ENCODE measurements at regions not wholly inside any gene's neighbourhood (a gene's known extent, or its start where the extent isn't known, plus 50 kb on each side); places are given as distances from the start of the nearest gene placed in this dataset.
"Not testable (repeated sequence)": the region's sequence is repeated elsewhere in the genome, so short reads cannot be mapped to it uniquely, and the experiment has no call there.

GRCh38 chr2:138336146-138336545, 165.4 kb upstream of the SPOPL start:
- no peak for DNase-seq (ENCODE audit: low spot score in 2 of 2)
- H3K4me3 Mint-ChIP-seq, result no peak overlapping the region
- H3K36me3 Mint-ChIP-seq, result no peaks in the 10 kb centered on the region
- no peak for ATAC-seq
- no peaks in the 10 kb centered on the region for H3K9me3 Mint-ChIP-seq
- H3K27ac Mint-ChIP-seq, result no peak overlapping the region
- no peaks in the 10 kb centered on the region for H3K4me1 Mint-ChIP-seq

DNA sequence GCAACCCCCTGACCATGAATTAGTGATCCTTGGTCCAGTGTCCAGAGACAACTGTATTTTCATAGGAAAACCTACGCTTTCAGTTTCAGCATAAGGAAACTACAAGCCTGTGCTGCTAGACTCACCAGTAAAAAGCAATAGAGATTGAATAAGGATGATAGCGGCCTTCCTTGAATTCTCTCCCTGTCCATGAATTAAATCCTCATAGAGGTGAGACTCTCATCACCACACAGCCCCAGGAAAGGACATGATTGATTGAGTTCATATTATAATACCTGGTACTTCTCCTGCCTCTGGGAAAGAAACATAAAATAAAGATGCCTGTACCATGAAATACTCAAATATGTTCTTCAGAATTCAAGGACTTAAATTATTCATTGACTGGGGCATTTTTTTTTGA, 146.3 kb upstream of the SPOPL start:
- Mint-ChIP-seq H3K9me3 (no peaks in the 10 kb centered on the region), H3K4me3 (no peak overlapping the region), H3K4me1 (no peaks in the 10 kb centered on the region), H3K36me3 (no peaks in the 10 kb centered on the region), H3K27ac (no peak overlapping the region)
- DNase-seq (ENCODE audit: low spot score in 2 of 2) (no peak), ATAC-seq (no peak)

DNA sequence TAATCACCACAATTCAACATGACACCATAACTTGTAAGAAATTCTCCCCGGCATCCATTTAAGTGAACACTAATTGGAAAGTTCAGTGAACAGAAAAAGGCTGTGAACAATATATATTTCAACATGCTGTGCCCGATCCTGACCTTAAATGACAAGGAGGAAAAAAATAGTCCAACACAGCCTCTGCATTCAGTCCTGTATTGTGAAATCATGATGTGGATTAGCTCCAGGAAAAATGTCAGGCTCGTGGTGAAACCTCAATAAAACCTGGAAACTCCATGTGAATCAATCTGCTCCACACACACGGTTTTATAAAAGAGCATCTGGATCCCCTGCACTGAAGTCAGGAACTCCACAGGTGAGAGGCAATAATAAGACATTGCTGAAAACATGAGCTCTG, 145.4 kb upstream of the SPOPL start:
- DNase-seq (ENCODE audit: low spot score in 2 of 2) (no peak), ATAC-seq (no peak)
- H3K9me3 Mint-ChIP-seq, result peaks cover 1% of the 10 kb centered on the region
- H3K4me3 Mint-ChIP-seq, result no peak overlapping the region
- H3K27ac Mint-ChIP-seq, result no peak overlapping the region
- H3K36me3 Mint-ChIP-seq, result no peaks in the 10 kb centered on the region
- no peaks in the 10 kb centered on the region for H3K4me1 Mint-ChIP-seq

- DNase-seq (ENCODE audit: low spot score in 2 of 2) (no peak), ATAC-seq (no peak)
- H3K4me3 Mint-ChIP-seq, result no peak overlapping the region
- peaks cover 12% of the 10 kb centered on the region for H3K9me3 Mint-ChIP-seq
- H3K4me1 Mint-ChIP-seq, result no peaks in the 10 kb centered on the region
- no peaks in the 10 kb centered on the region for H3K36me3 Mint-ChIP-seq
- no peak overlapping the region for H3K27ac Mint-ChIP-seq
Observed at GRCh38 chr2:138359532-138359931, 142.0 kb upstream of the SPOPL start.

DNA sequence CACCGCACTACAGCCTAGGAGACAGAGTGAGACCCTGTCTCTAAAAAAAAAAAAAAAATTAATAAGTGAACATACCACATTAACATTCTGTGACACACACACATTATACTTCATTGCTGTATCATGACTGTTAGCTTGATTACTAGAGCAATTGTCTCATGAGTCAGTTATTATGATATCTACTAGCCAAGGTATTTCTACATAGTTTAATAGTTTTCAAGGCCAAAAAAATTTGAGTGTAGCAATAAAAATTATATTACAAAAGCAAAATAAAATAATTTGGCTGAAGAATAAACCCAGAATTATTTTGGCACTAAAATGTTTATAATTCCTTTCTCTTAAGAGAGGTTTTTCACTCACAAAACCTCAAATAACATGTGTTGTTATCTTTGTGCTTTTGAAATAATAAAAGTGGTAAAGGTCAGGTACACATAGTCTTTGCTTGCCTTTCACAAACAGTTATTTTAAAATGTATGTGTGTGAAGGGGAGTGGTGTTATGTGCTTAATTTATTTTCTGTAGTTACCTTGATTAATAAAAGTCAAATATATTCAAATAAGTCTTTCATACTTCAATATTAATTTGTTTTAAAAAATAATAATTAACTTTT, 136.9 kb upstream of the SPOPL start:
- no peak for ATAC-seq
- H3K4me3 Mint-ChIP-seq, result no peak overlapping the region
- no peak overlapping the region for H3K27ac Mint-ChIP-seq
- no peaks in the 10 kb centered on the region for H3K36me3 Mint-ChIP-seq
- no peaks in the 10 kb centered on the region for H3K4me1 Mint-ChIP-seq
- no peak for DNase-seq (ENCODE audit: low spot score in 2 of 2)
- peaks cover 12% of the 10 kb centered on the region for H3K9me3 Mint-ChIP-seq

GRCh38 chr2:138365581-138365980, 136.0 kb upstream of the SPOPL start:
- H3K36me3 Mint-ChIP-seq, result no peaks in the 10 kb centered on the region
- no peak overlapping the region for H3K4me3 Mint-ChIP-seq
- peaks cover 12% of the 10 kb centered on the region for H3K9me3 Mint-ChIP-seq
- H3K27ac Mint-ChIP-seq, result no peak overlapping the region
- H3K4me1 Mint-ChIP-seq, result no peaks in the 10 kb centered on the region
- DNase-seq (ENCODE audit: low spot score in 2 of 2), result no peak
- no peak for ATAC-seq

DNA sequence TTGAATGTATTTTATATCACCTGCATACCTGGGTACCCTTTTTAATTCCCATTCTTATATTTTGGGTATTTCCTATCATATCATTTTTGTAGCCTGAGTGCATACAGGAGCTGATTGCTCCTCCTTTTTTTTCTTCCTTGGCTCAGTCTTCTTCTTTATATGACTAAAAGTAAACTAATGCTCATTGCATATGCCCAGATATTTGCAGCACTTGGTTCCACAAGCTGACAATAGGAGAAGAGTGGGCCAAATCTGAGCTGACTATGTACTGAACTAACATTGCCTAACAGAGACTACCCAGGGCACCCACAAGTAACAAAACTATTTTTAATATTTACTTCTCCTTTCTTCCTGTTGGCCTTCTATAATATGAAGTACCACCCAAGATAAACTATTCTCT, 131.7 kb upstream of the SPOPL start:
- Mint-ChIP-seq H3K27ac (no peak overlapping the region), H3K9me3 (no peaks in the 10 kb centered on the region), H3K36me3 (no peaks in the 10 kb centered on the region), H3K4me3 (no peak overlapping the region), H3K4me1 (no peaks in the 10 kb centered on the region)
- DNase-seq (ENCODE audit: low spot score in 2 of 2) (no peak), ATAC-seq (no peak)

DNA sequence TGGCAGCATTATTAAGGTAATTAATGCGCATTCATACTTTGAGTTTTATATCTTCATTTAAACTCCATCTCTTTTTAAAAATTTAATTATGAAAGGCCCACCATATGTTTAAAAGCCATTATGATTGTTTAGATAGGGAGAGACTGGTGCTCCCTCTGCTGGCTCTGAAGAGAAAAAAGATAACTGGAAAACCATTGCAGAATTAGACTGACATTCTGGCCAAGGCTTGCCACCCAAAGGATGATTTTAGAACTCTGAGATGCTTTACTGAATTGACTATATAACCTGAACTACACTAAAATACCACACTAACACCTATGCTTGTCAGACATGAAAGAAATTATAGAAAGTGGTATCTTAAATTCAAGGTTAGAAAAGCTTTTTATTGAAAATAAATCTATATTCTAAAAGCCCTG, 127.6 kb upstream of the SPOPL start:
- no peaks in the 10 kb centered on the region for H3K36me3 Mint-ChIP-seq
- DNase-seq (ENCODE audit: low spot score in 2 of 2) (no peak), ATAC-seq (no peak)
- no peak overlapping the region for H3K4me3 Mint-ChIP-seq
- H3K27ac Mint-ChIP-seq, result no peak overlapping the region
- peaks cover 5% of the 10 kb centered on the region for H3K9me3 Mint-ChIP-seq
- H3K4me1 Mint-ChIP-seq, result no peaks in the 10 kb centered on the region

DNA sequence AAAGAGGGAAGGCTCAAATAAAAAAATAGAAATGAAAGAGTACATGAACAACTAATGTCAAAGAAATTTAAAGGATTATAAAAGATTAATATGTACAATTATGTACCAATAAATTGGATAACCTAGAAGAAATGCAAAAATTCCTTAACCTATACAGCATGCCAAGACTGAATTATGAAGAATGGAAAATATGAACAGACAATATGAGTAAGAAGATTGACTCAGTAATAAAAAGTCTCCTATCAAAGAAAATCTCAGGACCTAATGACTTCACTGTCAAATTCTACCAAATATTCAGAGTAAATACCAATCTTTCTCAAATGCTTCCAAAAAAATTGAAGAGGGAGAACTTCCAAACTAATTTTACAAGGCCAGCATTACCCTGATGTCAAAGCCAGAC, 120.2 kb upstream of the SPOPL start:
- DNase-seq (ENCODE audit: low spot score in 2 of 2) (no peak), ATAC-seq (no peak)
- peaks cover 16% of the 10 kb centered on the region for H3K9me3 Mint-ChIP-seq
- no peak overlapping the region for H3K4me3 Mint-ChIP-seq
- H3K36me3 Mint-ChIP-seq, result no peaks in the 10 kb centered on the region
- H3K4me1 Mint-ChIP-seq, result no peaks in the 10 kb centered on the region
- H3K27ac Mint-ChIP-seq, result no peak overlapping the region

DNA sequence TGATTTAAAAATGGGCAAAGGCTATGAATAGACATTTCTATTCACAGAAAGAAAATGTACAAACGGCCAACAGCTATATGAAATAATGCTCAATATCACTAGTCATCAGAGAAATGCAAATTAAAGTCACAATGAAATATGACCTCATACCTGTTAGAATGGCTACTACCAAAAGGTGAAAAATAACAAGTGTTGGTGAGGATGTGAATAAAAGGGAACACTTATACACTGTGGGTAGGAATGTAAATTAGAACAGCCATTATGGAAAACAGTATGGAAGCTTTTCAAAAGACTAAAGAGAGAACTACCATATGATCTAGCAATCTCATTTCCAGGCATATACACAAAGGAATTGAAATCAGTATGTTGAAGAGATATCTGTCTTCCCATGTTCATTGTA, 118.9 kb upstream of the SPOPL start:
- Mint-ChIP-seq H3K4me3 (no peak overlapping the region), H3K27ac (no peak overlapping the region), H3K9me3 (peaks cover 16% of the 10 kb centered on the region), H3K36me3 (no peaks in the 10 kb centered on the region), H3K4me1 (no peaks in the 10 kb centered on the region)
- no peak for DNase-seq (ENCODE audit: low spot score in 2 of 2)
- ATAC-seq, result no peak

DNA sequence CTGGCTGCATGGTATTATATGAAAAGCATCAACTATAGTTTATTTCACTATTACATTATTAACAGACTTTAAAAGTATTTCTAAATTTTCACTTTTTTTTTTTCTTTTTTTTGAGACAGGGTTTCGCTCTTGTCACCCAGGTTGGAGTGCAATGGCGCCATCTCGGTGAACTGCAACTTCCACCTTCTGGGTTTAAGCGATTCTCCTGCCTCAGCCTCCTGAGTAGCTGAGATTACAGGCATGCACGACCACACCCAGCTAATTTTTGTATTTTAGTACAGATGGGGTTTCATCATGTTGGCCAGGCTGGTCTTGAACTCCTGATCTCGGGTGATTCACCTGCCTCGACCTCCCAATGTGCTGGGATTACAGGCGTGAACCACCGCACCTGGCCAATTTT, 115.4 kb upstream of the SPOPL start:
- H3K36me3 Mint-ChIP-seq; ATAC-seq; H3K4me3 Mint-ChIP-seq; DNase-seq (ENCODE audit: low spot score in 2 of 2); H3K27ac Mint-ChIP-seq; H3K9me3 Mint-ChIP-seq; H3K4me1 Mint-ChIP-seq: not testable (repeated sequence)

DNA sequence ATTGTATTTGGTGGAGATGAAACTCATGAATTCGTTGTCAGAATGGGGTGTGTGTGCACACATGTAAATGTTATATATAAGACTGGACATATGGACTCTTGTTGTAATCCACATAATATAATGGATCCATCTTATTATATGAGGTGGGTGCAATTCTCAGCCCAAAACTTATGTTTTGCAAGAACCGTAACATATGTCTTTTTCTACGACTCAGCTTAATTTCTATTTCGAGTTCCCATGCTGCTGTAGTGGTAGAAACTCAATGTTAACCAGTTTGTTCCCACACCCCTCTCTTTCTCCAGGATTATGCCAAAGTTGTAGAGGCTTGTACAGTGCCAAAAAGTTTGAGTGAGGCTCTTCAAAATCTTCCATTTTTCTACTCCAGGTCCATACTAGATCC, 112.5 kb upstream of the SPOPL start:
- no peaks in the 10 kb centered on the region for H3K9me3 Mint-ChIP-seq
- H3K4me3 Mint-ChIP-seq, result no peak overlapping the region
- no peaks in the 10 kb centered on the region for H3K4me1 Mint-ChIP-seq
- H3K36me3 Mint-ChIP-seq, result no peaks in the 10 kb centered on the region
- DNase-seq (ENCODE audit: low spot score in 2 of 2) (no peak), ATAC-seq (no peak)
- H3K27ac Mint-ChIP-seq, result no peak overlapping the region

GRCh38 chr2:138390316-138390945, 111.1 kb upstream of the SPOPL start:
- Mint-ChIP-seq H3K27ac (no peak overlapping the region), H3K4me1 (no peaks in the 10 kb centered on the region), H3K9me3 (no peaks in the 10 kb centered on the region), H3K36me3 (no peaks in the 10 kb centered on the region), H3K4me3 (no peak overlapping the region)
- DNase-seq (ENCODE audit: low spot score in 2 of 2), result no peak
- ATAC-seq, result no peak

GRCh38 chr2:138391946-138392345, 109.6 kb upstream of the SPOPL start:
- ATAC-seq (no peak), DNase-seq (ENCODE audit: low spot score in 2 of 2) (no peak)
- Mint-ChIP-seq H3K4me3 (no peak overlapping the region), H3K9me3 (no peaks in the 10 kb centered on the region), H3K27ac (no peak overlapping the region), H3K36me3 (no peaks in the 10 kb centered on the region), H3K4me1 (no peaks in the 10 kb centered on the region)

DNA sequence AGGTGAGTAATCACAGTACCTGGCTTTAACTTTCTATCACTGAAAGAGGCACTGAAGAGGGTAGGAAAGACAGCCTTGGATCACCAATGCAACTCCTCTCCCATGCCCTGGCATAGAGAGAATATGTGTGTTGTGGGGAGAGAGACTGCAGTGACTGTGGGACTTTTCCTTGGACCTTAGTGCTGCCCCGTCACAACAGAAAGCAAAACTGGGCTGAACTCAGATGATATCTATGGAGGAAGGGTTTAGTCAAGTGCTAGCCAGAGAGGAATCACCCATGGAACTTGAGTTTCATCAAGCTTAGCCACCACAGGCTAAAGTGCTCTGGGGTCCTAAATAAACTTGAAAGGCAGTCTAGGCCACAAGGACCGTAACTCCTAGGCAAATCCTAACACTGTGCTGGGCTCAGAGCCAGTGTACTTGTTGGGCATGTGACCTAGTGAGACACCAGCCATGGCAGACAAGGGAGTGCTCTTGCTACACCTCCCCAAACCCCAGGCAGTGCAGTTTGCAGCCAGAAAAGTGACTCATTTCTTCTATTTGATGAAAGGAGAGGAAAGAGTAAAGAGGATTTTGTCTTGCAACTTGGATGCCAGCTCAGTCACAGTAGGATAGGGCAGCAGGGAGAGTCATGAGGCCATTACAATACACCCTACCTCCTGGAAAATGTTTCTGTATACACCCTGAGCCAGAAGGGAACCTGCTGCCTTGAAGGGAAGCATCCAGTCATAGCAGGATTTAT, 105.8 kb upstream of the SPOPL start:
- Mint-ChIP-seq H3K27ac (no peak overlapping the region), H3K4me3 (no peak overlapping the region), H3K4me1 (no peaks in the 10 kb centered on the region), H3K36me3 (no peaks in the 10 kb centered on the region), H3K9me3 (peaks cover 17% of the 10 kb centered on the region)
- ATAC-seq (no peak), DNase-seq (ENCODE audit: low spot score in 2 of 2) (no peak)

DNA sequence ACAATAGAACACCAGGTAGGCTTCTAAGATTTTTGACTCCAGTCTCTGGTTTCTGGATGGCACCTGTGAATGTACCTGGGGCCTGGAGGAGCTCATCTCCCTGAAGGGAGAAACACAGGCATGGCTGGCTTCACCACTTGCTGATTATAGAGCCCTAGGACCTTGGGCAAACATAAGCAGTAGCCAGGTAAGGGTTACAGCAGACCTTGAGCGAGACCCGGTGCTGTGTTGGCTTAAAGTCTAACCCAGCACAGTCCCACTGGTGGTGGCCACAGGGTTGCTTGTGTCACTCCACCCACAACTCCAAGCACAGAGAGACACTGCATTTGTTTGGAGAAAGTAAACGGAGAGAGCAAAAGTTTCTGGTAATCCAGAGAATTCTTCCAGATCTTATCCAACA, 104.7 kb upstream of the SPOPL start:
- no peak overlapping the region for H3K27ac Mint-ChIP-seq
- no peak for DNase-seq (ENCODE audit: low spot score in 2 of 2)

More for the DNA sequence above, 104.7 kb upstream of the SPOPL start:
- Mint-ChIP-seq H3K4me1 (no peaks in the 10 kb centered on the region), H3K36me3 (no peaks in the 10 kb centered on the region), H3K9me3 (peaks cover 23% of the 10 kb centered on the region), H3K4me3 (no peak overlapping the region)
- ATAC-seq, result no peak
